ENCODE measurements at regions not wholly inside any gene's neighbourhood (a gene's known extent, or its start where the extent isn't known, plus 50 kb on each side); places are given as distances from the start of the nearest gene placed in this dataset.
A peak's percentile ranks its signal among the peaks of the same experiment; 100 is the strongest.

- no peak for DNase-seq
- intact Hi-C loops (cut with DNase I) = no loop called here
These were observed 97.9 kb upstream of the STEAP1B start for GRCh38 chr7:22597844-22598243.

- no peak for DNase-seq
- intact Hi-C loops (cut with DNase I) = no loop called here
These were observed 96.9 kb upstream of the STEAP1B start for GRCh38 chr7:22596763-22597400.

- DNase-seq = no peak
- intact Hi-C loops (cut with DNase I) = no loop called here
These were observed 94.0 kb upstream of the STEAP1B start for GRCh38 chr7:22594020-22594419.

GRCh38 chr7:22591271-22591670, 91.3 kb upstream of the STEAP1B start:
- no peak for DNase-seq
- intact Hi-C loops (cut with DNase I) = no loop called here

DNA sequence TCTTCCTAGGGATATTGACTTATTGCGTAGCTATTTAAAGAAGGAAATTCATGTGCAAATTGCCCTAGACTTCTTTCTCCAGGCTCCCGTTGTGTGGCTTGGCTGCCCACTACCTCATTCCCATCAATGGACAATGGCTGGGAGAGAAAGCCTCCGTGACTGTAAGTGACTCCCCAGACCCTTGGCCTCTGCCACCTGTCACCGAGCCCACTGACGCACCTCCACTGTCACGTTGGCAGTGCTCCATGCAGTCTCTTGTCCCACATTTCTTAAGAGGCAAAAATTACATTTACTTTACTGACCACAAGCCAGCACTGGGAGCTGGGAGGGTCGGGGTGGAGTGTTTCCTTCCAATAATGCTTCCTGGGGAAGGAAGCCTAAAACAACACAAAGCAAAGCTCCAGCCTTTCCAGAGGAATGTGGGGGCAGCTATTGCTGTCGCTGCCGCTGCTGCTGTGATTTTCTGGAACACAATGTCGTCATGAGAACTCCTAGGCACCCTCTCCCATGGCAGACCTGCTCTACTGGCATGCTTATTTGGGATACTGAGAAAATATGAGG, 89.7 kb upstream of the STEAP1B start:
- intact Hi-C loops (cut with DNase I) = no loop called here
- peak in 31 of 42 donors; percentile 12 to 72 (median 33) for DNase-seq

GRCh38 chr7:22588351-22588750, 88.4 kb upstream of the STEAP1B start:
- DNase-seq = no peak
- intact Hi-C loops (cut with DNase I) = no loop called here

DNA sequence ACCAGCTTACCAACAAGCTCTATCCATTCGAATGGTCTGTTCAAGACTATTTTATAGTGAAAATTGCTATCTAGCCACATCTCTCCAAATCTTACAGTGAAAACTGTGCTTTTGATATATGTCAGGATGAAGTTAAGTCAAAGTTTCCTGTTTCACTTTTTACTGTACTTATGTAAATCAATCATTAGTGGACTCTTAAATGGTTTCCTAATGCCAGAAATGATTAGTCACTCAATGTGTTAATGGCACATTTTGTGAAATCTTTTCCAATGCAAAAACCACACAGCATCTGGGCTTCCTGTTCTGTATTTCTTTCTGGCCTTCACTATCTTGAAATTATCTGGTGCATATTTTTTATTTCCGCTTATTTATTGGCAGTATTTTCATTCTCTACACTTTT, 87.3 kb upstream of the STEAP1B start:
- no peak for DNase-seq
- intact Hi-C loops (cut with DNase I) = no loop called here

GRCh38 chr7:22586786-22587140, 86.8 kb upstream of the STEAP1B start:
- no peak for DNase-seq
- intact Hi-C loops (cut with DNase I) = no loop called here

DNA sequence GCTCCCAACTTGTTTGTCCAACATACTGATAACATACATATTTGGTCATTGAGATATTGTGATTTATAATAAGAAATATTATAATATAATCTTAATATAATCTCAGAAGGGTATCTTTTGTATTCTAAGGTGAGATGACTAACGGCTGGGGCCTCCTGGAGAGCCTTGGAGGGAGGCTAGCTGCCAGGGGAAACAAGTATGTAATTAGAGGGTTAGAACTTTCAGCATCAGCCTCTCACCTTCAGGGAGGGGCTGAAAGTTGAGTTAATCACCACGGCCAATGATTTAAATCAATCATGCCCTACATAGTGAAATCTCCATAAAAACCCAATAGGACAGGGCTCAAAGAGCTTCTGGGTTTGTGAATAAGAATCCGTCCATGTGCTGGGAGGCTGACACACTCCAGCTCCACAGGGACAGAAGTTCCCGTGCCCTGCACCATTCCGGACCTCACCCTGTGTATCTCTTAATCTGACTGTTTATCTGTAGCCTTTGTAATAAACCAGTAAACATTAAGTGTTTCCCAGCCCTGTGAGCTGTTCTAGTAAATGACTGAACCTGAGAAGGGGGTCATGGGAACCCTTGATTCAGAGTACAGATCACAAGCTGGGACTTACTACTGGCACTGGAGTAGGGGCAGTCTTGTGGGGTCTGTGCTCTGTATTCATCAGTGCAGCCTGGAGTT, 86.3 kb upstream of the STEAP1B start:
- intact Hi-C loops (cut with DNase I) = no loop called here
- DNase-seq = no peak

DNA sequence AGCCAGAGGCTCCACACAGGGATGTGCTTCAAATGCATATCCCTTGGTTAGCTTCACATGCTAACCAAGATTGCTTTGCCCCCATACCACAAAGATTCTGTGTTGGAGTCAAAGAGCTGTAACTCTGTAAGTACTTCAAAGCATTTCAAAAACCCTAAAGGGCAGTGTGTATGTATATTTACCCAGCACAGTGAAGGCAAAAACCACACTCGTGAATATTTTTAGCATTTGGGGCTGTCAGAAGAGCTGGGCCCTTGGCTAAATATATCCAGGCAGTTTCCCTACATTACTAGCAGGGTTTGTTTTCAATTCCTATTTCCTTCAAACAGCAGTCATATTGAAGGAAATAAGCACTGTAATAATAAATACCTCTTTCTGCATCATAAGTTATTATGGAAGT, 84.2 kb upstream of the STEAP1B start:
- DNase-seq = no peak
- intact Hi-C loops (cut with DNase I) = no loop called here

DNA sequence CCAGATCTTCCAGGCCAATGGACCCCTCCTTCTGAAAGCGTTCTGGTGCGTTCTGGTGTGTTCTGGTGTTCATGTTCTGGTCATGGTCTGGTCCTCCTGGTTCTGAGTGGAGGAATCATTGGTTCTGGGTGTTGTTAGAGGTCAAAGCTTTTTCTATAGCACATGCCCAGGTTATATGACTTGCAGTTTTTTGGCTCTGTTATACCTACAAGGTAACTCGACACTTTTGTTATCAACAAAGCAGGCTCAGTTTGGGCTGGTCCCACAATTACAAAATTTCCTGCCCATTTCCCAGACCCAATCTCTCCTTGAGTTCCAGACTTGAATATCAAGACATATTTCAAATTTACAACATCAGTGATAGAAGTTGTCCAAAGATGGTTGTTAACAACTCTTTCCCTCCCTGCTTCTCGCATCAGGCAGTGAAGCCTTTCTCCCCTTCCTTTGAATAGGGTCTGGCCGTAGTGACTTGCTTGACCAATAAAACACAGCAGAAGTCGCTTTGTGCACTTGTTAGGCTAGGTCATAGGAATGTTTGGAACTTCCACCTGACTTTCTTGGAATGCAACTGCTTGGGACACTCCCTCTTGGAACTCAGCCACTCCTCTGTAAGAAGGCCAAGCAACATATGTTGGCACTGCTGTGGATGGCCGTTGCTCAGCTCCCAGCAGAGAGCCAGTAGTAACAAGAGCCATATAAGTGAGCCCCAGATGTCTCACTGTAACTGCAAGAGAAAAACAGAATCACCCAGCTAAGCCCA, 83.1 kb upstream of the STEAP1B start:
- intact Hi-C loops (cut with DNase I) = no loop called here
- DNase-seq = no peak

- intact Hi-C loops (cut with DNase I) = no loop called here
- no peak for DNase-seq
These were observed 81.1 kb upstream of the STEAP1B start for GRCh38 chr7:22581099-22581498.

- intact Hi-C loops (cut with DNase I) = no loop called here
These were observed 80.0 kb upstream of the STEAP1B start for GRCh38 chr7:22579961-22580360.

DNA sequence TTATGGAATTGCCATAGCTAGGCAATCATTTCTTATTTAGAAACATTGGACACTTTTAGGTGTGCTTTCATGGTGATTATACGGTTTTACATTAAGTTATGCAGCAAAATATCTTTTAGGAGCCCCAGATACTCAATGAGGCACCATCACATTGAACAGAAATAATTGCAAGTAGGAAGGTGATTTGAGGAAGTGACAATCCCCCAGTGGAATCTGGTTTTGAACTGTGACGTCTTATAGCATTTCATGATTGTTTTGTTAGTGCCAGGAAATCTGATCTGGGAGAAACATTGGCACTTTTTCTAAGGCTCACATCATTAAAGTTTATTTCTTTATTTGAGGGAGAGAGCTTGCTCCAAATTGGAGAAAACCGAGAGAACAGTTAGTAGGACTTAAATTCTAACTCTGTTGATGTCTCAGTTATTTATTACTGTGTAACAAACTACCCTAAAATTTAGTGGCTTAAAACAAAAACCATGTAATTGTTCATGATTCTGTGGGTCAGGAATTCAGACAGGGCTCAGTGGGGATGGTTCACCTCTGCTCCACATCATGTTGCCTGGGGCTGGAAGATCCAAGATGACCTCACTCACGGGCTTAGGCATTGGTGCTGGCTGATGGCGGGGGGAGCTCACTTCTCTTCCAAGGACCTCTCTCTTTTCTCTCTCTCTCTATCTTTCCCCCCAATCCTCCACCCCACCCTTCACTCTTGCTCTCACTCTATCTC, 78.2 kb upstream of the STEAP1B start:
- DNase-seq = no peak
- intact Hi-C loops (cut with DNase I) = no loop called here

More at GRCh38 chr7:22579961-22580360, 80.0 kb upstream of the STEAP1B start:
- no peak for DNase-seq

DNA sequence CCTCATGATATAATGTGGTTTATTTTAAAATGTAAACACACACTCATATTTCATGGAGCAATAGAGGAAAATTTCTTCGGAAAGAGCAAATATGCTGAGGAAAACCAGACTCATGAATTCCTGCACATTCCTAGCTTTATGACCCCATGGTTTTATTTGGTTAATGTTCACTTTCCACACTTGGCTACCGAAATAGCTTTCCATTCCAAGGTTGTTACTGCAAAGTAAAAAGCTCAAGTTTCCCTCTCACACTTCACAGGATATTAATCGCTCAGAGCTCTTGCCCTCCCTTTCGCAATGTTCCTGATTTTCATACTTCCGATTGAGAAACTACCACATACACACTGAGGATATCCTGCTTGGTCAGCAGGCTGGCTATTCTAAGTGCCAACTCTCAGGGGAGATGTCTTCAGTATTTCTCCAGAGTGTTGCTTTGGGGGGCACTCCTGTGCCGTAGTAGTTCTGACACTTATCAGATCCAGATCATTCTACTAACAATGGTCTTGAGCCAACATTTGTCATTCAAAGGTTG, 77.5 kb upstream of the STEAP1B start:
- DNase-seq = peak in 3 of 42 donors; percentile 25 to 52 (median 26)

GRCh38 chr7:22576612-22577469, 76.9 kb upstream of the STEAP1B start:
- DNase-seq = no peak
- intact Hi-C loops (cut with DNase I) = no loop called here

More for the DNA sequence above, 77.5 kb upstream of the STEAP1B start:
- intact Hi-C loops (cut with DNase I) = no loop called here

- no peak for DNase-seq
- intact Hi-C loops (cut with DNase I) = no loop called here
These were observed 74.9 kb upstream of the STEAP1B start for GRCh38 chr7:22574754-22575520.

GRCh38 chr7:22572937-22573336, 72.9 kb upstream of the STEAP1B start:
- DNase-seq = no peak
- intact Hi-C loops (cut with DNase I) = no loop called here

Data from head of caudate nucleus (tissue), 42 donors.